IMR-90 (cell line): ENCODE measurements at regions not wholly inside any gene's neighbourhood (a gene's known extent, or its start where the extent isn't known, plus 50 kb on each side); places are given as distances from the start of the nearest gene placed in this dataset.

Source experiments
- ATAC-seq: fragments of 200-7000 bp; cut with Tn5 transposase; 2 replicates; pipeline ENCODE4 v1.9.1; 2020; ENCODE audit warnings: low read depth, mild to moderate bottlenecking, moderate library complexity
- BruUV-seq: library from RNA; stranded (reverse); fragments of 400-500 nt; replicated peaks from 2 replicates; lab custom pipeline; 2021; lab: Mats Ljungman, UMichigan
- CTCF ChIA-PET: fragments of 300-600 bp; formaldehyde crosslinking; extraction: SDS; loops from one replicate; lab custom pipeline; 2021; ENCODE audit warnings: antibody characterized with exemption; lab: Yijun Ruan, JAX
- POLR2A ChIA-PET: fragments of 300-600 bp; sonication (Branson Sonifier 250); formaldehyde crosslinking; loops from one replicate; lab custom pipeline; 2022; ENCODE audit warnings: antibody characterized with exemption; ENCODE audit not compliant: unreplicated experiment; lab: Charles Lee
- DNase-seq: peaks from one replicate; pipeline ENCODE4 v3.0.0; 2013
- H2AFZ ChIP-seq: replicated peaks from 2 replicates; pipeline ENCODE3; 2013; ENCODE audit warnings: low read length, mild to moderate bottlenecking; ENCODE audit not compliant: poor library complexity
- H2AK5ac ChIP-seq: 2 replicates; pipeline ENCODE4 v1.6.1; 2013; ENCODE audit warnings: low read depth, low read length, inconsistent platforms
- H2AK9ac ChIP-seq: replicated peaks from 2 replicates; pipeline ENCODE3; 2013; ENCODE audit warnings: mild to moderate bottlenecking, low read depth, low read length, moderate library complexity; ENCODE audit not compliant: poor library complexity
- H2BK120ac ChIP-seq: 2 replicates; pipeline ENCODE4 v1.6.1; 2013; ENCODE audit warnings: low read depth, low read length, inconsistent platforms
- H2BK15ac ChIP-seq: 3 replicates; pipeline ENCODE4 v1.6.1; 2013; ENCODE audit warnings: low read depth, low read length, inconsistent platforms
- H2BK20ac ChIP-seq: 2 replicates; pipeline ENCODE4 v1.6.1; 2013; ENCODE audit warnings: low read depth, mild to moderate bottlenecking, inconsistent platforms, low read length, moderate library complexity
- H2BK5ac ChIP-seq: 2 replicates; pipeline ENCODE4 v1.6.1; 2013; ENCODE audit warnings: mild to moderate bottlenecking, low read depth, low read length, inconsistent platforms; ENCODE audit not compliant: poor library complexity, severe bottlenecking
- H3K14ac ChIP-seq: replicated peaks from 2 replicates; pipeline ENCODE4 v1.6.1; 2013; ENCODE audit warnings: low read depth, low read length, inconsistent platforms
- H3K18ac ChIP-seq: 2 replicates; pipeline ENCODE4 v1.6.1; 2013; ENCODE audit warnings: low read depth, low read length, control low read depth
- H3K23ac ChIP-seq: 2 replicates; pipeline ENCODE4 v1.6.1; 2013; ENCODE audit warnings: low read depth, low read length, inconsistent platforms
- H3K27ac ChIP-seq: 2 replicates; pipeline ENCODE4 v1.5.1; 2013; ENCODE audit warnings: mild to moderate bottlenecking, control low read depth, low read length; ENCODE audit not compliant: insufficient read depth
- H3K27me3 ChIP-seq: 2 replicates; pipeline ENCODE4 v1.6.1; 2013; ENCODE audit warnings: low read length; ENCODE audit not compliant: control insufficient read depth, insufficient read depth
- H3K36me3 ChIP-seq: 2 replicates; pipeline ENCODE4 v1.6.1; 2013; ENCODE audit warnings: low read length, mixed read lengths; ENCODE audit not compliant: control insufficient read depth, insufficient read depth
- H3K4ac ChIP-seq: 2 replicates; pipeline ENCODE4 v1.6.1; 2013; ENCODE audit warnings: low read depth, low read length, inconsistent platforms
- H3K4me1 ChIP-seq: 2 replicates; pipeline ENCODE4 v1.6.1; 2013; ENCODE audit warnings: low read length, mixed read lengths; ENCODE audit not compliant: control insufficient read depth, insufficient read depth
- H3K4me2 ChIP-seq: 2 replicates; pipeline ENCODE4 v1.6.1; 2013; ENCODE audit warnings: low read depth, mild to moderate bottlenecking, control low read depth, low read length, moderate library complexity
- H3K4me3 ChIP-seq: 2 replicates; pipeline ENCODE4 v1.5.1; 2013; ENCODE audit warnings: low read depth, mild to moderate bottlenecking, control low read depth, low read length, moderate library complexity; ENCODE audit not compliant: insufficient read depth
- H3K56ac ChIP-seq: 2 replicates; pipeline ENCODE4 v1.6.1; 2013; ENCODE audit warnings: low read length, inconsistent platforms; ENCODE audit not compliant: insufficient read depth; ENCODE audit errors: extremely low read depth
- H3K79me1 ChIP-seq, 2 experiments: 2 replicates each; pipeline ENCODE4 v1.6.1; 2013; ENCODE audit warnings: low read length in 2 of 2, inconsistent platforms in 1 of 2, low read depth in 1 of 2
- H3K9ac ChIP-seq: 2 replicates; pipeline ENCODE4 v1.6.1; 2013; ENCODE audit warnings: low read depth, low read length, control low read depth
- H3K9me1 ChIP-seq: 2 replicates; pipeline ENCODE4 v1.6.1; 2013; ENCODE audit warnings: low read length, inconsistent platforms; ENCODE audit not compliant: insufficient read depth
- H3K9me3 ChIP-seq: 2 replicates; pipeline ENCODE4 v1.6.1; 2013; ENCODE audit warnings: low read length; ENCODE audit not compliant: control insufficient read depth, insufficient read depth
- H4K20me1 ChIP-seq: 2 replicates; pipeline ENCODE4 v1.6.1; 2013; ENCODE audit warnings: low read length, inconsistent platforms; ENCODE audit not compliant: insufficient read depth
- H4K5ac ChIP-seq: 2 replicates; pipeline ENCODE4 v1.6.1; 2013; ENCODE audit warnings: mild to moderate bottlenecking, low read depth, low read length, control low read depth
- H4K8ac ChIP-seq, 2 experiments: 2 replicates each; pipeline ENCODE4 v1.6.1; 2013; ENCODE audit warnings: low read depth in 2 of 2, low read length in 2 of 2, control low read depth in 1 of 2, inconsistent platforms in 1 of 2
- H4K91ac ChIP-seq: 2 replicates; pipeline ENCODE4 v1.6.1; 2013; ENCODE audit warnings: low read depth, low read length, inconsistent platforms; ENCODE audit not compliant: insufficient read depth
- RAD21 ChIP-seq: IDR thresholded peaks from 2 replicates; pipeline ENCODE4 v1.6.1; 2012; ENCODE audit warnings: low read length, improper control_type of control experiment
- RCOR1 ChIP-seq: IDR thresholded peaks from 2 replicates; pipeline ENCODE4 v1.6.1; 2012; ENCODE audit warnings: mild to moderate bottlenecking, low read length, improper control_type of control experiment; ENCODE audit not compliant: insufficient replicate concordance
- WGBS, 2 experiments: methylation state at CpG; one replicate each; pipeline versions ENCODE4 v1.1.5 to v1.1.7; 2013; ENCODE audit warnings: missing lambda C conversion rate in 2 of 2; ENCODE audit not compliant: insufficient read length in 1 of 2; ENCODE audit errors: extremely low coverage in 2 of 2; 5-methylcytosine and 5-hydroxymethylcytosine counted together
- dilution Hi-C: fragments of 300-500 bp; cut with HindIII; formaldehyde crosslinking; loops from one replicate; pipeline ENCODE4 v1.14.3; 2018; ENCODE audit warnings: low sequenced_read_pairs; ENCODE audit not compliant: unreplicated experiment
- in situ Hi-C: fragments of 300-500 bp; cut with MboI; formaldehyde crosslinking; loops from 3 replicates; pipeline ENCODE4 v1.14.3; 2019; ENCODE audit warnings: low sequenced_read_pairs, inconsistent platforms, mixed read lengths
- intact Hi-C: fragments of 100-400 bp; cut with micrococcal nuclease; formaldehyde crosslinking; loops from 2 replicates; pipeline ENCODE4 v1.10.0; 2022
- TF ChIP-seq, protein P1 (sequence below): fragments of 150-350 bp; IDR thresholded peaks from 2 replicates; pipeline ENCODE4 v1.6.1; 2016; ENCODE audit warnings: low read depth, mild to moderate bottlenecking, low read length, moderate library complexity, borderline replicate concordance

DNA sequence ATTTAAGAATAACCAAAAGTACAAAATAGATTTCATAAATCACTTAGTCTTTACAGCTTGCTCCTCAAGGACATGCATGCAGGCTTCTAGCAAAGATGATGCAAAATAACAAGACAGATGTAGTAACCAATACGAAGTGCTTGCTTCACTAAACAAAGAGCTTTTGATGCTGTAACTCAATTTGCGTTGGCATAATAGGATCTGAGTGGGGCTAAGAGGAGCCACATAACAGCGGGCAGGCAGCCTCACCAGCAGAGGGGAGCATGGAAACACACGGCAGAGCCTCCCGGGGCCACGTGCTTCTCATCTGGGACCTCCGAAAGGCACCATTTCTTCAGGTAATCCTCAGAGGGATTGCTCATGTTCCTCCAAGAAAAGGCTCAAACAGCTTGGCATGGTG is 139.7 kb downstream of the C5orf15 start:
- no peak overlapping the region for H2BK15ac ChIP-seq
- ChIA-PET POLR2A (no interaction called here), CTCF (interaction anchor here (0.6 kb wide), 1 partner anchor 164 kb away, joined by 3 read pairs; no protein-coding TSS in a partner anchor)
- no peaks in the 10 kb centered on the region for H3K36me3 ChIP-seq
- no peak overlapping the region for H4K8ac ChIP-seq
- dilution Hi-C loops = no loop called here
- H3K27ac ChIP-seq = no peak overlapping the region
- no peak for TF ChIP-seq RCOR1
- TF ChIP-seq, protein P1, sequence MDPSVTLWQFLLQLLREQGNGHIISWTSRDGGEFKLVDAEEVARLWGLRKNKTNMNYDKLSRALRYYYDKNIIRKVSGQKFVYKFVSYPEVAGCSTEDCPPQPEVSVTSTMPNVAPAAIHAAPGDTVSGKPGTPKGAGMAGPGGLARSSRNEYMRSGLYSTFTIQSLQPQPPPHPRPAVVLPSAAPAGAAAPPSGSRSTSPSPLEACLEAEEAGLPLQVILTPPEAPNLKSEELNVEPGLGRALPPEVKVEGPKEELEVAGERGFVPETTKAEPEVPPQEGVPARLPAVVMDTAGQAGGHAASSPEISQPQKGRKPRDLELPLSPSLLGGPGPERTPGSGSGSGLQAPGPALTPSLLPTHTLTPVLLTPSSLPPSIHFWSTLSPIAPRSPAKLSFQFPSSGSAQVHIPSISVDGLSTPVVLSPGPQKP = no peak
- no peak for TF ChIP-seq RAD21
- no peak overlapping the region for H3K4me2 ChIP-seq
- no peak overlapping the region for H2BK20ac ChIP-seq
- 82% methylated on average over 3 of the region's 7 CpGs; no CpG with 5 or more reads in 1 of the 2 experiments for WGBS, 2 experiments
- no peak overlapping the region for H3K18ac ChIP-seq
- ATAC-seq = no peak
- H3K9me3 ChIP-seq = no peaks in the 10 kb centered on the region
- DNase-seq = no peak
- no peak overlapping the region for H4K91ac ChIP-seq
- H2BK120ac ChIP-seq = no peak overlapping the region
- H2BK5ac ChIP-seq = no peak overlapping the region
- no peak overlapping the region for H2AK5ac ChIP-seq
- H4K5ac ChIP-seq = no peak overlapping the region
- no TSS peak for BruUV-seq
- H3K79me1 ChIP-seq = no peaks in the 10 kb centered on the region
- H3K23ac ChIP-seq = no peak overlapping the region
- H3K56ac ChIP-seq = no peak overlapping the region
- H3K4me3 ChIP-seq = no peak overlapping the region
- H3K14ac ChIP-seq = no peak overlapping the region
- H3K9me1 ChIP-seq = no peaks in the 10 kb centered on the region
- H2AK9ac ChIP-seq = no peak overlapping the region
- in situ Hi-C loops = no loop called here
- no peak overlapping the region for H2AFZ ChIP-seq
- no peak overlapping the region for H3K9ac ChIP-seq
- H3K4me1 ChIP-seq = no peaks in the 10 kb centered on the region
- no peak overlapping the region for H3K4ac ChIP-seq
- no peaks in the 10 kb centered on the region for H4K20me1 ChIP-seq
- intact Hi-C loops = no loop called here
- peaks cover 15% of the 10 kb centered on the region for H3K27me3 ChIP-seq
